OCI-LY3 (cell line): ENCODE measurements at regions not wholly inside any gene's neighbourhood (a gene's known extent, or its start where the extent isn't known, plus 50 kb on each side); places are given as distances from the start of the nearest gene placed in this dataset.

Experiments
- H2AFZ ChIP-seq: fragments of 200-600, 300-600 bp; shearing (Covaris generic); 2 replicates; pipeline ENCODE4 v1.6.0; 2014; ENCODE audit warnings: antibody characterized with exemption, low read depth, low read length
- H3K27ac ChIP-seq: fragments of 200-600, 300-600 bp; sonication (generic); 2 replicates; pipeline ENCODE4 v1.5.1; 2014; ENCODE audit warnings: mild to moderate bottlenecking, low read length, moderate library complexity, mixed read lengths
- H3K27me3 ChIP-seq: fragments of 200-600, 300-600 bp; sonication (generic); 2 replicates; pipeline ENCODE4 v1.6.1; 2014; ENCODE audit warnings: low read depth, low read length, mixed read lengths
- H3K36me3 ChIP-seq: fragments of 200-600, 300-600 bp; sonication (generic); replicated peaks from 2 replicates; pipeline ENCODE3; 2014; ENCODE audit warnings: low read depth, low read length, mixed read lengths
- H3K4me1 ChIP-seq: fragments of 300-600, 200-600 bp; sonication (generic); 2 replicates; pipeline ENCODE4 v1.6.1; 2014; ENCODE audit warnings: low read length, mixed read lengths
- H3K4me2 ChIP-seq: fragments of 200-600, 300-600 bp; sonication (generic); 2 replicates; pipeline ENCODE4 v1.6.1; 2014; ENCODE audit warnings: low read length, mixed read lengths
- H3K4me3 ChIP-seq: fragments of 300-600, 200-600 bp; sonication (generic); 2 replicates; pipeline ENCODE4 v1.5.1; 2014; ENCODE audit warnings: antibody characterized with exemption, mild to moderate bottlenecking, low read length, moderate library complexity
- H3K79me2 ChIP-seq: fragments of 300-600, 200-600 bp; shearing (Covaris generic); 2 replicates; pipeline ENCODE4 v1.6.1; 2014; ENCODE audit warnings: mild to moderate bottlenecking, low read length, mixed read lengths
- H3K9ac ChIP-seq: fragments of 300-600, 200-600 bp; shearing (Covaris generic); 2 replicates; pipeline ENCODE4 v1.6.0; 2014; ENCODE audit warnings: mild to moderate bottlenecking, low read length, moderate library complexity
- H3K9me3 ChIP-seq: fragments of 200-600, 300-600 bp; shearing (Covaris generic); 2 replicates; pipeline ENCODE4 v1.6.1; 2014; ENCODE audit warnings: low read length, mixed read lengths; ENCODE audit not compliant: insufficient read depth
- H4K20me1 ChIP-seq: fragments of 200-600, 300-600 bp; sonication (generic); 2 replicates; pipeline ENCODE4 v1.6.1; 2016; ENCODE audit warnings: low read length, mixed read lengths; ENCODE audit not compliant: insufficient read depth
- CTCF ChIP-seq: fragments of 200-600, 300-600 bp; sonication (generic); IDR thresholded peaks from 2 replicates; pipeline ENCODE4 v1.5.1; 2014; ENCODE audit warnings: antibody characterized with exemption, low read length, low read depth
- EZH2phosphoT487 ChIP-seq: fragments of 200-600 bp; shearing (Covaris generic); IDR thresholded peaks from 2 replicates; pipeline ENCODE4 v1.6.1; 2018; ENCODE audit warnings: antibody characterized with exemption, mixed run types, low read depth

GRCh38 chr2:8279506-8279905, 402.4 kb upstream of the ID2 start:
- H3K27ac ChIP-seq: no peak overlapping the region
- H3K9ac ChIP-seq: no peak overlapping the region
- H3K9me3 ChIP-seq: peaks cover 12% of the 10 kb centered on the region
- no peak overlapping the region for H2AFZ ChIP-seq
- H3K36me3 ChIP-seq: no peaks in the 10 kb centered on the region
- TF ChIP-seq EZH2phosphoT487 (no peak), CTCF (no peak)
- peaks cover 17% of the 10 kb centered on the region for H3K4me1 ChIP-seq
- H3K4me2 ChIP-seq: no peak overlapping the region
- no peaks in the 10 kb centered on the region for H3K79me2 ChIP-seq
- peaks cover 5% of the 10 kb centered on the region; the same call in 1 of the 2 replicates for H3K27me3 ChIP-seq
- no peaks in the 10 kb centered on the region for H4K20me1 ChIP-seq
- no peak overlapping the region for H3K4me3 ChIP-seq

DNA sequence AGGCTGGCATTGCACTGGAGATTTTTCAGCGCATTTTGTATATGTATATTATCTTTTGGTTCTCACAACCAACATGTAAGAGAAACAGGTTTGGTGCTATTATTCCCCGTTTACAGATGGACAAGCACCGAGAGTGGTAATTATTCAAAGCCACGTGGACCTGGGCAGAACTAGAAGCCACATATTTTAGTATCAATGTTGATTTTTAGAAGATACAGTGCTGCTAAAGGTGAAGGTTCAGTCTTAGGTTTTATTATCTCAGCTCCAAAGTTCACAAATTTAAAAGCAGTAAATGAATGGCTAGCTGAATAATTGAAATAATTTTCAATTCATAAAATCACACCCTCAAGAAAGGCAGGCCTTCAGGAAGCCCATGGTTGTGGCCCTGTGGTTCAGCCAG, 400.6 kb upstream of the ID2 start:
- Histone ChIP-seq H3K4me2 (no peak overlapping the region), H2AFZ (no peak overlapping the region), H3K4me1 (peaks cover 23% of the 10 kb centered on the region), H3K79me2 (no peaks in the 10 kb centered on the region), H3K27ac (no peak overlapping the region), H3K9ac (no peak overlapping the region), H3K27me3 (peaks cover 5% of the 10 kb centered on the region; the same call in 1 of the 2 replicates), H3K9me3 (peaks cover 8% of the 10 kb centered on the region), H3K4me3 (no peak overlapping the region), H4K20me1 (no peaks in the 10 kb centered on the region), H3K36me3 (no peaks in the 10 kb centered on the region)
- TF ChIP-seq EZH2phosphoT487: no peak
- TF ChIP-seq CTCF: no peak

GRCh38 chr2:8281950-8282857, 399.7 kb upstream of the ID2 start:
- H3K36me3 ChIP-seq: no peaks in the 10 kb centered on the region
- H3K27me3 ChIP-seq: peaks cover 5% of the 10 kb centered on the region; the same call in 1 of the 2 replicates
- H3K9me3 ChIP-seq: no peaks in the 10 kb centered on the region
- H3K4me1 ChIP-seq: peaks cover 23% of the 10 kb centered on the region
- TF ChIP-seq CTCF: no peak
- no peak for TF ChIP-seq EZH2phosphoT487
- no peak overlapping the region for H3K9ac ChIP-seq
- H3K79me2 ChIP-seq: no peaks in the 10 kb centered on the region
- no peak overlapping the region for H3K4me3 ChIP-seq
- H4K20me1 ChIP-seq: no peaks in the 10 kb centered on the region
- H2AFZ ChIP-seq: no peak overlapping the region
- no peak overlapping the region for H3K27ac ChIP-seq
- H3K4me2 ChIP-seq: no peak overlapping the region

DNA sequence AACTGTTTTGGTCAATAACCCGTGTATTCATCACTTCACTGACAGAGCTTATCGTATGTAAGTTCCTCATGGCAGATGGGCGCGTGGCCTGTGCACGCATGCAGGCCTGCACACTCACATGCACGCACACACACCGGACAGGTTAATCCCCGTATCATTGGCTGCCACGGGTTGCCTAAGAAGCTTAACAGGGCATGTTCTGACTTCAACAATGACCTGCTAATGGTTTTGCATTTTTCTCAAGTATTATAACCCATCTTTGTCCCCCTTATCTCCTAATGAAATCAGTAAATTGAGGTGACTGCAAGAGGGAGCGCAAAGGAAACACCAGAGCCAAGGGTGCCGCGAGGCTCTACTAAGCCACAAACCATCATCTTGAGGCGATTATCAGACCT, 399.0 kb upstream of the ID2 start:
- Histone ChIP-seq H3K4me1 (peaks cover 19% of the 10 kb centered on the region), H3K4me2 (no peak overlapping the region), H3K27ac (no peak overlapping the region), H3K4me3 (no peak overlapping the region), H3K79me2 (no peaks in the 10 kb centered on the region), H3K27me3 (peaks cover 5% of the 10 kb centered on the region; the same call in 1 of the 2 replicates), H3K9me3 (no peaks in the 10 kb centered on the region), H3K9ac (no peak overlapping the region), H3K36me3 (no peaks in the 10 kb centered on the region), H4K20me1 (no peaks in the 10 kb centered on the region), H2AFZ (no peak overlapping the region)
- TF ChIP-seq CTCF: no peak
- no peak for TF ChIP-seq EZH2phosphoT487
